Ishikawa (cell line): ENCODE measurements at regions not wholly inside any gene's neighbourhood (a gene's known extent, or its start where the extent isn't known, plus 50 kb on each side); places are given as distances from the start of the nearest gene placed in this dataset.

ENCODE experiments used
- CEBPB ChIP-seq: IDR thresholded peaks from 2 replicates; pipeline ENCODE4 v1.6.1; 2012
- CREB1 ChIP-seq: IDR thresholded peaks from 2 replicates; pipeline ENCODE4 v1.6.1; 2012; ENCODE audit warnings: low read depth
- EGR1 ChIP-seq: IDR thresholded peaks from 2 replicates; pipeline ENCODE4 v1.6.1; 2012
- EP300 ChIP-seq: IDR thresholded peaks from 2 replicates; pipeline ENCODE4 v1.6.1; 2012; ENCODE audit warnings: borderline replicate concordance
- FOXM1 ChIP-seq: IDR thresholded peaks from 2 replicates; pipeline ENCODE4 v1.6.1; 2012; ENCODE audit warnings: low read depth, borderline replicate concordance
- NFIC ChIP-seq: IDR thresholded peaks from 2 replicates; pipeline ENCODE4 v1.6.1; 2012
- RAD21 ChIP-seq: IDR thresholded peaks from 2 replicates; pipeline ENCODE4 v1.6.1; 2012; ENCODE audit warnings: low read depth
- REST ChIP-seq: IDR thresholded peaks from 2 replicates; pipeline ENCODE4 v1.6.1; 2012; ENCODE audit warnings: low read depth, mild to moderate bottlenecking
- TAF1 ChIP-seq: IDR thresholded peaks from 2 replicates; pipeline ENCODE4 v1.6.1; 2012; ENCODE audit warnings: low read depth, mild to moderate bottlenecking
- TCF12 ChIP-seq: IDR thresholded peaks from 2 replicates; pipeline ENCODE4 v1.6.1; 2012; ENCODE audit warnings: low read depth
- TEAD4 ChIP-seq: IDR thresholded peaks from 2 replicates; pipeline ENCODE4 v1.6.1; 2012
- USF1 ChIP-seq: IDR thresholded peaks from 2 replicates; pipeline ENCODE4 v1.6.1; 2012
- YY1 ChIP-seq: IDR thresholded peaks from 2 replicates; pipeline ENCODE4 v1.6.1; 2012; ENCODE audit warnings: low read depth
- ZBTB7A ChIP-seq: IDR thresholded peaks from 2 replicates; pipeline ENCODE4 v1.6.1; 2012; ENCODE audit warnings: low read depth
- TF ChIP-seq, protein P1 (sequence below): IDR thresholded peaks from 2 replicates; pipeline ENCODE4 v1.6.1; 2012

DNA sequence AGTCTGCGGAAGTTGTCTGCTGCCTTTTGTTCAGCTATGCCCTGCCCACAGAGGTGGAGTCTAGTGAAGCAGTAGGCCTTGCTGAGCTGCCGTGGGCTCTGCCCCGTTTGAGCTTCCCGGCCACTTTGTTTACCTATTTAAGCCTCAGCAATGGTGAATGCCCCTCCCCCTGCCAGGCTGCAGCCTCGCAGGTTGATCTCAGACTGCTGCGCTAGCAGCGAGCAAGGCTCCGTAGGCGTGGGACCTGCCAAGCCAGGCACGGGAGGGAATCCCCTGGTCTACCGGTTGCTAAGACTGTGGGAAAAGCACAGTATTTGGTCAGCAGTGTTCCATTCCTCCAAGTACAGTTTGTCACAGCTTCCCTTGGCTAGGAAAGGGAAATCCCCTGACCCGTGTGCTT lies 143.6 kb downstream of the DYRK2 start:
- TF ChIP-seq CEBPB (no peak), FOXM1 (no peak)

DNA sequence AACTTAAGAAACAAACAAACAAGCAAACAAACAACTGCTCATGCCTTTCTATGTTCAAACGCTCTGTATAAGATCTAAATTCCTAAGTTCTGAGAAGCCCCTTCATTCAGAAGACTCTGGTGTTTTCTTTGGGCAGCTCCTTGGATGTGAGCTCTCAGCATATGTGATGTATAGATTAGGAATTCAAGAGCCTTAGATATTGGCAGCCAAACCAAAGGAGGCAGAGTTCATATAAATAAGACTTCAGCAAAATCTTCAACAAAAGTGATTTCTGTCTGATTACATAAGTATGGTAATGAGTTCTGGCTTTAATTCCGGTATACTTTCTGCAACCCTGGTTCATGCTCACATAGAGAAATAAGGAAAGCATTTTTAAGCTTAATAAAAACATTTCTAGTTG lies 145.6 kb downstream of the DYRK2 start:
- TF ChIP-seq TCF12 (no peak), EP300 (no peak), EGR1 (no peak), TAF1 (no peak), YY1 (no peak), CREB1 (no peak), USF1 (no peak), TEAD4 (no peak), ZBTB7A (no peak), CEBPB (no peak), FOXM1 (no peak), NFIC (no peak)
- TF ChIP-seq, protein P1, sequence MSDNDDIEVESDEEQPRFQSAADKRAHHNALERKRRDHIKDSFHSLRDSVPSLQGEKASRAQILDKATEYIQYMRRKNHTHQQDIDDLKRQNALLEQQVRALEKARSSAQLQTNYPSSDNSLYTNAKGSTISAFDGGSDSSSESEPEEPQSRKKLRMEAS = no peak

GRCh38 chr12:67795236-67795635 lies 146.7 kb downstream of the DYRK2 start:
- no peak for TF ChIP-seq CREB1
- TF ChIP-seq TCF12 = no peak
- no peak for TF ChIP-seq YY1
- TF ChIP-seq CEBPB = no peak
- TF ChIP-seq USF1 = 0 out of 2 replicates have a peak, but pooled peaks have one; percentile 16

GRCh38 chr12:67797185-67797741 lies 148.7 kb downstream of the DYRK2 start:
- TF ChIP-seq TCF12 (no peak), TAF1 (no peak), FOXM1 (no peak), RAD21 (no peak), EGR1 (no peak), YY1 (no peak)

GRCh38 chr12:67797753-67798152 lies 149.2 kb downstream of the DYRK2 start:
- TF ChIP-seq YY1 (no peak), NFIC (no peak), CEBPB (no peak), TCF12 (no peak), TAF1 (no peak), EP300 (no peak), REST (no peak), CREB1 (no peak), EGR1 (no peak), ZBTB7A (no peak), USF1 (no peak), TEAD4 (no peak), FOXM1 (no peak), RAD21 (no peak)
- TF ChIP-seq, protein P1 = no peak

DNA sequence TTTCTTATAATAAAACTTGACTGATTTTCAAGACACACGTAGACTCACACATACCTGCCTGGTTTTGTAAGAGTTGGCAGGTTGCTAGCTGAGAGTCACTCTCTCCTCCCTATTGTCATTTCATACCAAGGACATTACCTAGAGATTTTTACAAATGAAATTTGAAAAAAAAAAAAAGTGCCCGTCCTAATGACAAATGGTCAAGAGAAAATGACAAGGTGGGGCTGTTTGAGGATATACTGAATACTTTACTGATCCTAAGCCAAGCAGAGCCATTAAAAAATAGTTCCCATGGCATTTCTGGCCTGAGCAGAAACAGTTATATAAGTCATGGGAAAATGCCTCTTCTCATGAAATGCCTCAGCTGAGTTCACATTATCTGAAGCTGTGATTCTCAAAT lies 150.2 kb downstream of the DYRK2 start:
- TF ChIP-seq REST = no peak
- peak; percentile 76 for TF ChIP-seq NFIC
- TF ChIP-seq FOXM1 = peak; percentile 62
- 0 out of 2 replicates have a peak, but pooled peaks have one; percentile 8 for TF ChIP-seq CEBPB
- peak; percentile 78; the same call in 1 of the 2 replicates for TF ChIP-seq EP300
- TF ChIP-seq ZBTB7A = no peak
- no peak for TF ChIP-seq RAD21
- TF ChIP-seq TCF12 = peak; percentile 55
- no peak for TF ChIP-seq YY1
- no peak for TF ChIP-seq CREB1
- TF ChIP-seq, protein P1 = no peak
- TF ChIP-seq EGR1 = no peak
- peak; percentile 62; the same call in 1 of the 2 replicates for TF ChIP-seq TEAD4
- no peak for TF ChIP-seq TAF1
- no peak for TF ChIP-seq USF1
